ENCODE measurements at regions not wholly inside any gene's neighbourhood (a gene's known extent, or its start where the extent isn't known, plus 50 kb on each side); places are given as distances from the start of the nearest gene placed in this dataset.

DNA sequence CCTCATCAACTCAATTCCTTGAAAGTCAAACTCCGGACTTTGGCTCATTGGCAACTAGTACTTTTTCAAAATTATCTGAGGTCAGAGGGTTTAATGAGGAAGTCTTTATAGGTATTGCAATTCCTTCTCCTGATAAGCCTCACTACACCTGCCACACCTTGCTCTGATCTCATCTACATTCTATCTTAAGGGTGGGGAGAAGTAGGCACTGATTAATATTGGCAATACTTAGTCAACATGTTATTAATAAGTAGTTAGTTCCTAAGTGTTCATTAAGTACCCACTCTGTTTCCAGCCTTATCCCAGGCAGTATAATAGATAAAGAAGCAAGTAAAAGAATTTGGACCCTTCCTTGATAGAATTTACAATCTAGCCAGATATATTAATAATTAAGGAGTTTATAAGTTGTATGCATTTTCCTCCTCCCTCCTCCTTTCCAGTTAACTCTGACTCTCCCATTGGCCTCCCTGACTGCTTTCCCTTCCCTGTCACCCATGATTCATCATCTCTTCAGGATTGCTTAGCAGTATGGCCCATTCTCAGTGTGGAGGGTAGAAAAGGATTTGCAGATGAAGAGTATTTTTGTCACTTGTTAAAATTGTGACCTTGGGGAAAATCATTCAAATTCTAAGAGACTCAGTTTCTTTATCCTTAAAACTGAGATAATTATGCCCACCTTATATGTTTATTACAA lies 231.0 kb upstream of the ATP2B1 start:
- no peak for TF ChIP-seq CTCF (IDR thresholded peaks at IDR 0.05; ENCODE audit: control extremely low read depth, extremely low read depth)
- Histone ChIP-seq H3K9me3 (ENCODE audit: control insufficient read depth in 4 of 4, insufficient read depth in 3 of 4, low read length in 3 of 4) (peaks cover 0 to 3% (median 0%) of the 10 kb centered on the region in 4 donors), H3K4me1 (ENCODE audit: control insufficient read depth in 5 of 5, insufficient read depth in 5 of 5, low read length in 5 of 5) (peaks cover 0 to 38% (median 1%) of the 10 kb centered on the region in 5 donors), H3K36me3 (ENCODE audit: control insufficient read depth in 4 of 4, insufficient read depth in 4 of 4, low read length in 4 of 4) (no peaks in the 10 kb centered on the region), H3K27me3 (ENCODE audit: control insufficient read depth in 3 of 3, insufficient read depth in 3 of 3, low read length in 2 of 3) (no peaks in the 10 kb centered on the region), H3K27ac (ENCODE audit: low read depth in 1 of 2, low read length in 1 of 2) (no peak overlapping the region), H3K9ac (ENCODE audit: insufficient read depth in 1 of 2, low read length in 2 of 2) (no peak overlapping the region), H3K4me3 (no peak overlapping the region)
- WGBS, 2 donors: 79 to 86% methylated on average over 1 of the region's 1 CpG
- DNase-seq: no peak
- ATAC-seq (ENCODE audit: insufficient read depth, low FRiP score): no peak

DNA sequence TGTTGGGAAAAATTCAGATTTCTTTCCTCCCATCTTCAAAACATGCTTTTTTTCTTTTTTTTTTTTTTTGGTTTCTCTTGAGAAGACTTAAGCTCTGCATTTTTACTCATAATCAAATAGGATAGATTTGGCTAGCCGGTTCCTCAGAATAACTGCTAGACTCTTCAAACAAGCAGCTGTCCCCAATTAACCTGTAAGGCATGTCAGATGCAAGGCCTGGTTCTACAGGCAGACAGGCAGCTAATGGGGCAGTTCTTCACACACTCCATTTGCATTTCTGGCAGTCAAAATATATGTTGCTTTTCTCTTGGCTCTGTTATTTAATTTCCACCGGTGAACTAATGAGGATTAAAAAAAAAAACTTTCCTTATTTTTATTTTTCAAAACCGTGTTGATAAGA lies 228.0 kb upstream of the ATP2B1 start:
- Histone ChIP-seq H3K36me3 (ENCODE audit: control insufficient read depth in 4 of 4, insufficient read depth in 4 of 4, low read length in 4 of 4) (no peaks in the 10 kb centered on the region), H3K4me1 (ENCODE audit: control insufficient read depth in 5 of 5, insufficient read depth in 5 of 5, low read length in 5 of 5) (peaks cover 0 to 15% (median 3%) of the 10 kb centered on the region in 5 donors), H3K4me3 (no peak overlapping the region), H3K9me3 (ENCODE audit: control insufficient read depth in 4 of 4, insufficient read depth in 3 of 4, low read length in 3 of 4) (peaks cover 0 to 3% (median 0%) of the 10 kb centered on the region in 4 donors), H3K9ac (ENCODE audit: insufficient read depth in 1 of 2, low read length in 2 of 2) (no peak overlapping the region), H3K27me3 (ENCODE audit: control insufficient read depth in 3 of 3, insufficient read depth in 3 of 3, low read length in 2 of 3) (no peaks in the 10 kb centered on the region), H3K27ac (ENCODE audit: low read depth in 1 of 2, low read length in 1 of 2) (no peak overlapping the region)
- no peak for DNase-seq
- ATAC-seq (ENCODE audit: insufficient read depth, low FRiP score): no peak
- TF ChIP-seq CTCF (IDR thresholded peaks at IDR 0.05; ENCODE audit: control extremely low read depth, extremely low read depth): no peak
- 73 to 80% methylated on average over 3 of the region's 3 CpGs for WGBS, 2 donors

GRCh38 chr12:89935850-89936249 lies 227.2 kb upstream of the ATP2B1 start:
- no peak for ATAC-seq (ENCODE audit: insufficient read depth, low FRiP score)
- H3K9me3 ChIP-seq (ENCODE audit: control insufficient read depth in 4 of 4, insufficient read depth in 3 of 4, low read length in 3 of 4): peaks cover 0 to 3% (median 0%) of the 10 kb centered on the region in 4 donors

More at GRCh38 chr12:89935850-89936249, 227.2 kb upstream of the ATP2B1 start:
- WGBS, 2 donors: 84 to 85% methylated on average over 6 of the region's 6 CpGs
- TF ChIP-seq CTCF (IDR thresholded peaks at IDR 0.05; ENCODE audit: control extremely low read depth, extremely low read depth): no peak
- Histone ChIP-seq H3K27ac (ENCODE audit: low read depth in 1 of 2, low read length in 1 of 2) (no peak overlapping the region), H3K4me3 (no peak overlapping the region), H3K36me3 (ENCODE audit: control insufficient read depth in 4 of 4, insufficient read depth in 4 of 4, low read length in 4 of 4) (no peaks in the 10 kb centered on the region), H3K27me3 (ENCODE audit: control insufficient read depth in 3 of 3, insufficient read depth in 3 of 3, low read length in 2 of 3) (no peaks in the 10 kb centered on the region), H3K9ac (ENCODE audit: insufficient read depth in 1 of 2, low read length in 2 of 2) (no peak overlapping the region), H3K4me1 (ENCODE audit: control insufficient read depth in 5 of 5, insufficient read depth in 5 of 5, low read length in 5 of 5) (peaks cover 0 to 8% (median 0%) of the 10 kb centered on the region in 5 donors)
- no peak for DNase-seq

All from lung (tissue), 11 donors.